ENCODE measurements at regions not wholly inside any gene's neighbourhood (a gene's known extent, or its start where the extent isn't known, plus 50 kb on each side); places are given as distances from the start of the nearest gene placed in this dataset.
"Not testable (repeated sequence)": the region's sequence is repeated elsewhere in the genome, so short reads cannot be mapped to it uniquely, and the experiment has no call there.

DNA sequence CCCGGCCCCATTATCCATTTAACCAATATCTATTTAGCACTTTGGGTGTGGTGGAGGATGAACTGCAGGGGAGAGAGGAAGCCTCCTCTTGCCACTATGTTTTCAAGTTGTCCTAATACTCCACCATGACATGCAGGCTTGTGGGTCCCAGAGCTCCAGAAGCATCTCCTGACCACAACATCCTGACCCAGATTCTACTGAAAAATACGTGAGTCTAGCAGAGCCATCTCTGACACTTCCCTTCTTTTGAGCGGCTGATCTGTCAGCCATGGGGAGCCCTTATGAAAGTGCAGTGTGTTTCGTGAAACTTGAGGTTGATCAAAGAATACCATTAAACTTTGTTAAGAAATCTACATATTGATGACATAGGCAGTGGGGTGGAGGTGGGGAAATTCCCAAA lies 126.6 kb downstream of the UNC93B1 start:
- not testable (repeated sequence) for TF ChIP-seq POLR2A (IDR thresholded peaks at IDR 0.05; ENCODE audit: borderline replicate concordance, extremely low read depth, insufficient read depth, insufficient read length); POLR2AphosphoS5 (IDR thresholded peaks at IDR 0.05; ENCODE audit: low read depth, low read length); SP1 (IDR thresholded peaks at IDR 0.05; ENCODE audit: low read depth); TCF7L2 (IDR thresholded peaks at IDR 0.05; ENCODE audit: borderline replicate concordance, extremely low read depth, insufficient read depth, insufficient read length); ZFX (IDR thresholded peaks at IDR 0.05)
- TF ChIP-seq, protein P1, sequence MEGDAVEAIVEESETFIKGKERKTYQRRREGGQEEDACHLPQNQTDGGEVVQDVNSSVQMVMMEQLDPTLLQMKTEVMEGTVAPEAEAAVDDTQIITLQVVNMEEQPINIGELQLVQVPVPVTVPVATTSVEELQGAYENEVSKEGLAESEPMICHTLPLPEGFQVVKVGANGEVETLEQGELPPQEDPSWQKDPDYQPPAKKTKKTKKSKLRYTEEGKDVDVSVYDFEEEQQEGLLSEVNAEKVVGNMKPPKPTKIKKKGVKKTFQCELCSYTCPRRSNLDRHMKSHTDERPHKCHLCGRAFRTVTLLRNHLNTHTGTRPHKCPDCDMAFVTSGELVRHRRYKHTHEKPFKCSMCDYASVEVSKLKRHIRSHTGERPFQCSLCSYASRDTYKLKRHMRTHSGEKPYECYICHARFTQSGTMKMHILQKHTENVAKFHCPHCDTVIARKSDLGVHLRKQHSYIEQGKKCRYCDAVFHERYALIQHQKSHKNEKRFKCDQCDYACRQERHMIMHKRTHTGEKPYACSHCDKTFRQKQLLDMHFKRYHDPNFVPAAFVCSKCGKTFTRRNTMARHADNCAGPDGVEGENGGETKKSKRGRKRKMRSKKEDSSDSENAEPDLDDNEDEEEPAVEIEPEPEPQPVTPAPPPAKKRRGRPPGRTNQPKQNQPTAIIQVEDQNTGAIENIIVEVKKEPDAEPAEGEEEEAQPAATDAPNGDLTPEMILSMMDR (IDR thresholded peaks at IDR 0.05 in 2 of 3, conservative IDR thresholded peaks at IDR 0.05 in 1 of 3; ENCODE audit: borderline replicate concordance in 1 of 3, insufficient read depth in 1 of 3, low read depth in 2 of 3, low read length in 2 of 3), result not testable (repeated sequence)

Measured in HCT116 (cell line).